Fibroblast of peridontal ligament (primary cell): ENCODE measurements at regions not wholly inside any gene's neighbourhood (a gene's known extent, or its start where the extent isn't known, plus 50 kb on each side); places are given as distances from the start of the nearest gene placed in this dataset.
"Not testable (repeated sequence)": the region's sequence is repeated elsewhere in the genome, so short reads cannot be mapped to it uniquely, and the experiment has no call there.

ENCODE experiments used
- DNase-seq: peaks from one replicate; pipeline ENCODE4 v3.0.0-alpha.2; 2010; ENCODE audit errors: extremely low read depth

DNA sequence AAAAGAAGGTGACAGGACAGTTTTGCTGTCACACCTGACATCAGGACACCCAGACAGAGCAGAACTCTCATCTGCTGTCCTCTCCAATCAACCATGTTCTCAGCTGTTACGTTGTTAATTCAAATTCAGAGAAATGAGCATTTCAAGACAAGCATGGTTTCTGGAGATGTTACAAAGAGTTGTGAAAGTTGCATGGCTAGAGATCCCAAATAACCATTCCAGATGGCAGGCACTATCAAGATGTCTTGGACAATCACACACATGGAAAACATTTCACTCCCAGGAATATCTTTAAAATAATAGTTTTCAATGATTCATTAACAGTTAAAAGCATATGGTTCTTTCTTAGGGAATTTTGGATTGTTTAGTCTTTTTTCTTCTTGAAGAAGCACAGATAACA lies 533.1 kb downstream of the AGTPBP1 start:
- no peak for DNase-seq

DNA sequence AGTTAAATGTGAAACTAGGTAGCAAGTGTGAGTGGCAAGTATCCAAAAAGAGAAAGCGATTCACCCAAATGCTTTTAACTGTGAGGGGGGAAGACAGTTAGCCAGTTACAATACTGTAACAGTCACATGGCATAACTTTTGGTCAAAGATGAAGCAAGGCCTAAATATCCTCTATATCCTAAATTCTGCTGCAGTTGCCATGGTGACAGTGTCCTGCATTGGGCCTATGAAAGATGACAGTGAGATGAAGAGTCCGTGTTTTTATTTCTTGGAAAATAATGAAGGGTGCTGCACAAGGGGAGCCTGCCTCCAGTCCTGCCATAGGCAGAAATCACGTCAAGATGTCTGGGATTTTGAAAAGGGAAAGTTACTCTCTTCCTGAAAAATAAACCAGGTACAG lies 534.6 kb downstream of the NTRK2 start:
- no peak for DNase-seq

DNA sequence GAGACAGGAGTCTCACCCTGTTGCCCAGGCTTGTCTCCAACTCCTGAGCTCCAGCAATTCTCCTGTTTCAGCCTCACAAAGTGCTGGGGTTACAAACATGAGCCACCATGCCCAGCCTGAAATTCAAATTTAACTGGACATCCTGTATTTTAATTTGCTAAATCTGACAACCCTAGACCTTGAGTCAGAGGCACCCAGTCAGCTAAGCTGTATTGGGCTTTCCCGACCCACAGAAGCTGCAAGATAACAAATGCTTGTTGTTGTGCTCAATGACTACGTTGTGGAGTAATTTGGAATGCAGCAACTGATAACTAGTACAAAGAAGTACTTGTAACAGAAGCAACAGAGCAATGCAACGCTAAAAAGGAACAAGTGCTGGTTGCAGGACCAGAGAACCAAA lies 533.1 kb downstream of the NTRK2 start:
- DNase-seq = no peak

DNA sequence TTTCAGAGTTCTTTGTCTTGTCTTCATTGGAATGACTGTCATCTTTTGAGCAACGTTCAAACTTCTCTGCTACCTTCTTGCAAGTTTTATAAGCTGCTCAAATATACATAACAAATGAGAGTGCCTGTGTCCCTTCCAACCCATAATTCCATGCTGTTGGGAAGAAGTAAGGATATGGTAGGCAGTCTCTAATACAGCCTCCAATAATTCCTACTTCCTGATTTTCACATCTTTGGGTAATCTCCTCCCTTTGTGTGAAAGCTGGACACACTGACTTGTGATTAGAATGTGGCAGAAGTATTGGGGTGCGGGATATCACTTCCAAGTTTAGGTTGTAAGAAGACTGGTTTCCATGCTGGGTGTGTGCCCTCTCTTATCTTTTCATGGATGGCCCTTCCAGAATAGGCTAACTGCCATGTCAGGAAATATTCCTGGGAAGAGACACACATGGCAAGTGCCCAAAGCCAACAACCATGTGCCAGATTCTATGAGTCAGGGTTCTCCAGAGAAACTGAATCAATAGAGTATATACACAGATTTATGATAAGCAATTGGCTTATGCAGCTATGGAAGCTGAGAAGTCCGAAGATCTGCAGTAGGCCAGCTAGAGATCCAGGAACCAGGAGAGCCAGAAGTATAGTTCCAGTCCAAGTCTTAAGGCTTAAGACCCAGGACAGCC lies 531.3 kb downstream of the NTRK2 start:
- peak; percentile 78 for DNase-seq

DNA sequence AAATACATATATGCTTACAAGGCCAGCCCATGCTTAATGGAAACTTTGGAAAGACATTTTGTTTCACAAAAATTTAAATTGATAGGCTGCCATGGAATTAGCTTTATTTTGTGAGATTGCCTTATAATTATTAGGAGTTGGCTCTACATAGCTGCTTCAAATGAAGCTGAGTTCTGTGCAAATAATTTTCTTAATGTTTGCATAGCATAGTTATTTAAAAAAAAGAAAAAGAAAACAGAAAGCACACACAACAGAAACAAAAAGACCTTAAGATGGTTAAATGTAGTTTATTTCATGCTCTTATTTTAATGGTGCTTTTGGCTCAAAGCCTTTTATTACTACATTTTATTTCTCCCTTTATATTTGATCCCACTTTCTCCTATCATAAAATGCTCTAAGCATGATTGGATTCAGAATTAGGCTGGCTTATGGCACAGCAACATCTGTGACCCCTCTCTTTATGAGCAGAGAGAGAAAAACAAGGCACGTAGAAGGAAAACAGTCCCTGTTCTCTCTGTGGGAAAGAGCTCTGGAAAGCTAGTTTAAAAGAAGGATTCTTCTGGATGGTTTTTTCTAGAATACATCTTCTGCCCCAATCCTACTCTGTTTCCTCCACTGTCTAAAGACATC lies 530.5 kb downstream of the NTRK2 start:
- DNase-seq = no peak

DNA sequence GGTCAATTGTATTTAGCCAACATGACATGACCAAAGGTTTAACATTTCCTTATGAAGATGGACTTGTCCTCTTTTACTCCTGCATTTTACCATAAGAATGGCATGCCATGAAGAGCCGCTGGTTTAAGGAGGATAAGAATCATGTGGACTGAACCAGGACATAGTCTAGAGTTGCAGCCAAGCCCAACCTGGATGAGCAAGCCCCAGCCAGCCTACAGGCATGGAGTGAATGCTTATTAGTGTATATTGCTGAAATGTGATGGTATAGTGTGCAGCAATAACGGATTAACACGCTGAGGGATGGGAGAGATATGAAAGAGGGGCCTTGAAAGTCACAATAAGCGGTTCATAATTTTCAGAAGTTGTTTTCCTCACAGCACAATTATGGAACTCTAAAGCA lies 523.2 kb downstream of the NTRK2 start:
- DNase-seq = no peak

DNA sequence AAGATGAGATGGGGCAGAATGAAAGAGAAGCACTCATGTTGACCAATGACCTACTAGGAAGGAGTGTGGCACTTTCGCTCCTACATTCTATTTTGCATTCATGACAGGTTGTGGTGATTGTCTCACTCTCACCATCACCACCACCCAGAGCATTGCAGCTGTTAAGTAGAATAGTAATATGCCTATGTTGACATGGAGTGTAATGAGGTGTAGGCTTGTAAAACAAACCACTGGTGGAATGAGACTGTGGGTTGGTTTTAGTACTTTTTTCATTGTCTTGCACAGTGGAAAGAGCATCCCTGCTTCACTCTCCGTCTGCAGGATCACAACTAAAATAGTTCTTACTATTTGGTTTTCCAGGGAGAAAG lies 516.7 kb downstream of the NTRK2 start:
- no peak for DNase-seq

DNA sequence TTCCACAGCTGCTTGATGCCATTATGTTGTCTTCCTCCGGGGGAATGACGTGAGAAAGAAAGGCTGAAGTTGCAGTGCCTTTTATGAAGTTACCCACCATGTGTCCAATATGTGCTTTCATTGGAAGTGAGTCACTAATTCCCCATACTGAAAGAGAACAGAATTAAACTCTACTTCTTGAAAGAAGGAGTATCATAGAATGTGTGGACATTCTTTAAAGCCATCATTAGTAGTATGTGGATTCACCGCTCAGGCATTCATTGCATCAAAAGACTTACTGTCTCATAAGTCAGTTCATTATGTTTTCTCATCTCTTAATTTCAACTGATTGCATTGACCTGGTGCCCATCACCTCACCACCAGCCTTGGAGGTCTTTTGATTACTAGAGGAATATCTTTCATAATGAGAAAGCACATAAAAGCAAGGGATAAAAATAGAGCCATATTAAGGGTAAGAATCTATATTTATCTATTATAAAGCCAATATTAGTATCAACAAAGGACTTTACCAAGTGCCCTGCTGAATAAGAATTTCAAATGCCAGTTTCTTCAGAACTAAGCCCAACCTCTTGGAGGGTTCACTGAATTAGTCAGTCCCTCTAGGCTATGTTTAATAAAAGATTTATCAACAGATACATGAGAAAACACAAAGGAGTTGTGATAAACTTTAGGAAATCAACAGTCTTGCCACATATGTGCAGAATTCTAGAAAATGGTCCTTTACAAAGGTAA lies 516.1 kb downstream of the NTRK2 start:
- DNase-seq = no peak

DNA sequence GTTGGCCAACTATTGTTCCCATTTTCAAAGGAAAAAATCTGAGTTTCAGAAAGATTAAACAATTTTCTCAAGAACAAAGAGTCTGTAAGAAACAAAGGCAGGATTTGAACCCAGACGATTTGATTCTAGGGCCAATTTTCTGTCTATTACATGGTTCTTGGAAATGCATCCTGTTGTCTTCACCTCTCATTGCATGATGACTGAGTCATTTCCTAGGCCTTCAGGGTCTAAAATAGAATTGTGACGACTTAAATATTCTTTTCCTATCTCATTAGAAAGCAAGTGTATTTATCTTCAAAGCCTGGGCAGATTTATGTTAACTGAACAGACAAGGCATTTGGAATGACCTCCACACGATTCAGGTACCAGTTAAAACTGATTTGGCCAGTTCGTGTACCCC lies 512.9 kb downstream of the NTRK2 start:
- DNase-seq = no peak

DNA sequence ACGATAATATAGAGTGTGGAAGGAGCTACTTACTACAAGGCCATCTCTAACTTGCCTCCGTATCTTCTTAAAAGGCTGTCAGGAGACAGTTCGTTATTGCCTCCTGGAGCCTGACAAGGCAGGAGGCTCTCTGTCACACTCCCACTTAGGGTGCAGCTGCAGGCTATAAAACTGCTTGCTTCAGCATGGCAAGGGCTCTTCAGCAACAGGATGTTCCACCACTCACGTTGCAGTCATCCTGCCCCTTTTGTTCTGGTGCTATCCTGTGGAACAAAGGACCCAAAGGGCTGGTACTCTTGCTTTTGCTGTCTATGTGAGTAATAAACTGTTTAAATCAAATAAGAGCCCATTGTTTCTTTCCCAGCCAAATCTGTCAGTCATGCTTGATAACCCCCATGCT lies 508.9 kb downstream of the NTRK2 start:
- no peak for DNase-seq

DNA sequence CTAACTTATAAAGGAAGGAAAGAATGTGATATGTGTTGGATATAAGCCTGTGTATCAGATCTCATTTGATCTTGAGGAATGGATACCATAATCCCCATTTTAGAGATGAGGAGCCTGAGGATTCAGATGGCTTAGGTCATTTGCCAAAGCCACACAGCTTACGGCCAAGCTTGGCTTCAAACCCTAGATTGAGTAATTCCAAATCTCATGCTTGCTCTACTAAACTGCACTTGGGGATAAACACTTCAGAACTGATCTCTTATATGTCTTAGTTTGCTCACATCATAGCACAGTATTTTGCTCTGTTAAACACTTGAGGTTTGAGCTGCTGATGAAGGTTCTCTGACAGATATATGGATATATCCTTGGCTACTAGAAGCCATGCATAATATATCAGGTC lies 504.4 kb downstream of the NTRK2 start:
- DNase-seq = no peak

DNA sequence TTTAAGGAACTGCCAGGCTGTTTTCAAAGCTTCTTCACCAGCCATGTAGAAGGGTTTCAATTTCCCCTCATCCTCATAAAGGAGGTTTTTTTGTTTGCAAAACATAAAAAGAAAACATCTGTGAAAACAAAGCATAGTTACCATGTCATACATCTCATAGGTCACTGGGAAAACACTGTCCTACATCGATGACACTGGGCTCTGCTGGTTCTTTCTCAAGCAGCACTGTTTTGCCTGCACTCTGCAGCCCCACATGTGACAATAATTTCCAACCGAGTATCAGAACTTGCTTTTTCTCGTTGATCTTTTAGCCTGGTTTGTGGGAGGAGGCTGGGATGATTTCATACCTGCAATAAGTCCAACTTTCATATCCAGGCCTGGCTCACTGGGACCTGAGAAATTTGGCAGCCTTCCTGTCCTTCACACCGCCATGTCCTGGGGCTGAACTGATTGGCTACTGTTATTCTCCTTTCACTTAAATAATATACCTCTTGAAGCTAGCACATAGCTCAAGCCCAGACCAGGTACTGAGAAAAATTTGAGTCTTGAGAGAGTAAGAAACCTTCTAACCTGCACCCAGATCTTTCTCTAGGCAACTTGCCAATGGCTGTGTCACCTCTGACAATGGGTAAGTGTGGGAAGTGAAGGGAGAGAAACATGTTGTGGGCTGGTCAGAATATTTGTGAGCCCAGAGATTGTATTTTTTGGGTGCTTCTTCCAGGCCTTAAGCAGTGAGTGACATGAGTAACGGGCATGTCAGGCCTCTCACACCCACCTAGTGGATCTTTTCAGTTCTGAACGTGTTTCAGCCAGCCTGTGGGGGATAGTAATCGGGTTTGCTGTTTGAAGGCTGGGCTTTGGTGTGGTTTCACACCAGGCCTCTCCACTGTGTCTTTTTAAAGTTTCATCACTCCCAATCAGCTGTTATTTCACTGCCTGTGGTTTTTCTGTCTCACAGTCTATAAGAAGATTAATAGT lies 502.8 kb downstream of the NTRK2 start:
- no peak for DNase-seq

DNA sequence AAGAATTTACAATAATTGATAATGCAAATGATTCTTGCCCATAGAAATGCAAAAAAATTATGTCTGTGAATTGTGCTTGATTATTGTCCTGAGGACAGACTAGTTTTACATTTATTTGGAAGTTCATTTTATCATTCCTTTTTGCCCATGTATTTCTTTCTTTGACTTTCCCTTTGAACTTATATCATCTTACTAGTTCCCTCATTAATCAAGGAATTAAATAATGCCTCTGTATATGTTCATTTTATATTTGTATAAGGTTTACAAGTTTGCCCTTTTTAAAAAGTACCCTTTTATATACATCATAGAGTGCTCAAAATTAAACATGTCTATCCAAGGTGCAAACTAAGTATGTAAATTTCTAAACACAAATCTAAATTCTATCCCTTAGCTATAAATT lies 501.6 kb downstream of the NTRK2 start:
- no peak for DNase-seq

DNA sequence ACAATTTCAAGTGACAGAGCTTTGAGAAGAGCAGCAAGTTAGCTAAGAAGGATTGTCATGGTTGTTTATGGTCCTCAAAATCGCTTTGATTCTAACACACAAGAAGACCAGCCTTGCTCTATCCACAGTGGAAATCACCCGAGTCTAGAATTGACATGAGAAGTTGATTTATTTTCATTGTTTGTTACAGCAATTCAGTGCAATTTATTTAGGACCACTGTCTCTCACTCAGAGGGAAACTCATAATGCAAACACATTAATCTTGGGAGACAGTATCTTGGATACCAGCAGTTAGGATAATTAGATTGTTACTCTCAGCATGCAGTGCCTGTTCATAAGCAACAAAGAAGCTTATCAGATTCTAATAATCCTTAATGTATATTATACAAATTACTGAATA lies 498.9 kb downstream of the NTRK2 start:
- DNase-seq = no peak

DNA sequence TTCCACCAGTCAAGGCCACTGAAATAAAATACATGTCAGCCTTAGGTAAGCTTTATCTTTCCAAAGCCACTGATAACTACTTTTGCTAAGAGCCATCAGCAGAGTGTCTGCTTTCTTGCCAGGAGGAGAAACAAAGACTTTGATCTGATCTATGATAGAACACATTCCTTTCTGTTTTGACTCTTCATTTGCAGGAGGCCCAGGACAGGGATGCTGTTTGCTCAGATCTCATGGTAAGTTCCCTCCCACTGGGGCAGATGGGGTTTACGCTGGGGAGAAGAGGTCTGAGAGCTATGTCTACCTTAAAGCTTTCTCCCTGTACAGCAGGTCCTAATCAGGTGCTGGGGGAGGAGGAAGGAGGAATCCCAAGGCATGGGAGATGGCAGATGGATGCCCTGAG lies 497.6 kb downstream of the NTRK2 start:
- no peak for DNase-seq

DNA sequence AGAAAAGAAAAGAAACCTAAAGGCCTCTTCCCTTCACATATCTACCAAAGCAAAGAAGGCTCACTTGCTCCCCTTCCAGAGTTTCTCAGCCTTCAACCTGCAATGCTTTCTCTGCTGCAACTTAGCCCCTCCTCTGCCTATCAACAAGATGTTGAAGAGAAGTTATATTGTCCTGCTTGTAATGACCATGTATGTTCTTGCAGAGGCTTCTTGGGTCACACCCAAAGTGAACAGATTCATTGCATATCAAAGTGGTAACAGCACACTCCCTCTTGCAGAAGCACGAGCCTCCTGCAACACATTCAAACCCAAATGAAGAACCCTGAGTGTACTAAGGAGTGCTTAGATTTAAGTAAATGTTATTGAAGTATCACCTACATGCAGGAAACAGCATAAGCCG lies 494.3 kb downstream of the NTRK2 start:
- no peak for DNase-seq

DNA sequence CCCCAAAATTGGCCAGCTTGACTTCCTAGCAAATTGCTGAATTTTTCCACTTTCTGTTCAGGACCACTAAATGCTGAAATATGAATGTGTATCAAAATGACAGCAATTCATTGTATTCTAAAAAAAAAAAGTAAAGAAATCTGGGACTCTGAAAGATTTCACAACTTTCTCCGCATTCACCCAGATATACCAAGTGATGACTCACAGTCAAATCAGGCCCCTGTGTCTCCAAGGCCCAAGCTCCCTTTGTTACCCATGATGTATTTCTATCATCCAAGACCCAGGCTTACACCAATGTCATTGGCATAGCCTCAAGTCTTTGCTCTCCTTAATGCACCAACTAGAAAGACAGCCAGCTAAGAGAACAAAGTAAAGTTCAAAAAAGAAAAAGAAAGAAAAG lies 493.9 kb downstream of the NTRK2 start:
- no peak for DNase-seq

DNA sequence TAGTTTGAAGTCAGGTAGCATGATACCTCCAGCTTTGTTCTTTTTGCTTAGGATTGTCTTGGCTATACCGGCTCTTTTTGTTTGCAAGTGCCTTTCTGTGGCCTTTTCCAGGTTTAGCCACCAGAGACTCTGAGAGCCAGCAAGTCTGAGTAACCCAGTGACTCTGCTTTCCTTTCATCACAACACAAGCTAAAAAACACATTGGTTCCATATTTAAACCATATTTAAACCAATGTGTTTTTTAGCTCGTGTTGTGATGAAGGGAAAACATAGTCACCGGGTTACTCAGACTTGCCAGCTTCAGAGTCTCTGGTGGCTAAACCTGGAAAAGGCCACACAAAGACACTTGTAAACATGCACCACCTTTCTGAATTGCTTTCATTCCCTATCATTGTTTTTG lies 493.3 kb downstream of the NTRK2 start:
- no peak for DNase-seq

DNA sequence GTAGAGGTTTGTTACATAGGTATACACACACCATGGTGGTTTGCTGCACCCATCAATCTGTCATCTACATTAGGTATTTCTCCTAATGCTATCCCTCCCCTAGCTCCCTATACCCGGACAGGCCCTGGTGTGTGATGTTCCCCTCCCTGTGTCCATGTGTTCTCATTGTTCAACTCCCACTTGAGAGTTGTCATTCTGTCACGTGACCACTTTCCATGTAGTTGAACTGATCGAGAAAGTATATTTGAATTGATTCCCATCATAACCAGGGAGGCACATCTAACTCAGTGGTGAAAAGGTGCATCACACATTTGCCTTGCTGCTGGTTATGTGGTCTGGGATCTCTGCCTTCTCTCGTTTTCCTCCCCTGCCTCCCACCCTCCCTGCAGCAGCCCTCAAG lies 491.4 kb downstream of the NTRK2 start:
- DNase-seq = not testable (repeated sequence)

DNA sequence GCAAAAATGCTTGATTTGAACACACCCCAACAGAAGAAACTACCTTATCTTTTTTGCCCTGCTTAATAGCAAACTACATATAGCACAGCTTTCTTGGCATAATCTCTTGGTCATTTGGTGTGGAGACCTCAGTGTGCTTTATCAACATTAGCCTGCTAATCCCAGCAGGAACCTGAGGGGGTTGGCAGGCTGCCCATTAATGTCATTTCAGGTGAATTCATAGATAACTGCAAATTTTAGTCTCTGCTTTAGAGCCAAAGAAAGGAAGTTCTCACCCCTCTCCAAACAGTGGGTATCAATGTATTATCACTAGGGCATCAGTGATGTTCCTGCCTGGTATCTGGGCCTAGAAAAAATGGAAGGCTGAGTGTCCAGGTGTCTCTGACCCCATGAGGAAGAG lies 489.0 kb downstream of the NTRK2 start:
- DNase-seq = no peak

DNA sequence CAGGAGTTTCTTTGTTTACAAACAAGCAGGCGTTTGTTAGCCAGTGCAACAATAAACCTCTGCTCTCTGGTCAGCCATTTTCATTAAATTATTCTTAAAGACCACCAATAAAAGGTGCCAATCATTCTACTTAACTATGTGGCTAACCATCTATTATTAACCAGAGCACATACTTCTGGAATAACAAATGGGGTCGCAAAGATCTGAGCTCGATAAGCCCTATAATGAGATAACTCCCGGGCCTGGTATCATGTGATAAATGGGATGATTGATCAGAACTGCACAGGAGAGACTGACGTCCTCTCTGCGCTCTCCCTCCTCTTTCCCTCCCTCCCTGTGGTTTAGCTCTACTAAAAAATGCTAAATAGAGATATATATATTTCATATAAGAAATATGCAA lies 488.2 kb downstream of the NTRK2 start:
- no peak for DNase-seq

DNA sequence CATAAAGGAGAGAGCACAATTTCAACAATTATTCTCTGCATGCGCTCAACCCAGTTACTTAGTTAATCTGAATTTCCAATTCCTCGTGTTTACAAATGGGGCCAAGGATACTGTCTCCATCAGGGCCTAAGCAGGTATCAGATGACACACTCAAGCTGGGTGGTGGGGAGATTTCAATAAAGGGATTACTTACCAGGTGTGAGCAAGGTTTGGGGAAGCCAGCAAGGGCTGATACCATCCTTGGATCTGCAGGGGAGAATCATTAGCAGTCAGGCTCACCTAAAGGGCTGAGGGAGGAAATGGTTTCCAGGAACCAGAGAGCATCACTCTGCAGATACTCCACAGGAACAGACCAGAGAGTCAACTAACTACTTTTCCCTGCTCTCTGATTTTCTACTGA lies 487.1 kb downstream of the NTRK2 start:
- no peak for DNase-seq
